Tongue (tissue), 1 donor: ENCODE measurements at regions not wholly inside any gene's neighbourhood (a gene's known extent, or its start where the extent isn't known, plus 50 kb on each side); places are given as distances from the start of the nearest gene placed in this dataset.
A peak's percentile ranks its signal among the peaks of the same experiment; 100 is the strongest.

ENCODE experiments used
- DNase-seq: peaks from one replicate; pipeline ENCODE4 v3.0.0-alpha.2; 2015

DNA sequence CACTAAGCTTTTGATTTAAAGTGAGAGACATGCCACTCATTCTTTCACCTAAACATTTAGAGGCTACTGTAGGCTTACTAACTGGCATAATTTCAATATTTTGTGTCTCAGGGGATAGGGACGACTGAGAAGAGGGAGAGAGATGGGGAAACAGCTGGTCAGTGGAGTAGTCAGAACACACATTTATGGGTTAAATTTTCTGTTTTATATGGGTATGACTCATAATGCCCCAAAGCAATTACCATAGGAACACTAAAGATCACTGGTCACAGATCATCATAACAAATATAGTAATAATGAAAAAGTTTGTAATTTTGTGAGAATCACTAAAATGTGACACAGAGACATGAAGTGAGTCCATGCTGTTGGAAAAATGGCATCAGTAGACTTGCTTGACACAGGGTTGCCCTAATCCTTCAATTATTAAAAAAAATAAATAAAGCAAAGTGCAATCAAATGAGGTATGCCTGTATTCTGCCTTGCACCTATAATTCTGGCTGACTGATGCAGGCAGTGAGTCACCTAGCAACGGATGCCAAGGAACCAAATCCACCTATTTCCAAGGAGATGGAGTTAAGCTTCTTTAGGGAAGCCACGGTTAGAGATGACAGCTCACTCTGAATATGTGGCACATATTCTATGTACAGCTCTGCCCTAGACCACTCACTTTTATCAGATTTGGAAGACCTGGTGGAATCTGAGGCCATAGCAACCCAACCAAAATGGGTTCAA, 166.1 kb downstream of the MARCHF11 start:
- DNase-seq: no peak

DNA sequence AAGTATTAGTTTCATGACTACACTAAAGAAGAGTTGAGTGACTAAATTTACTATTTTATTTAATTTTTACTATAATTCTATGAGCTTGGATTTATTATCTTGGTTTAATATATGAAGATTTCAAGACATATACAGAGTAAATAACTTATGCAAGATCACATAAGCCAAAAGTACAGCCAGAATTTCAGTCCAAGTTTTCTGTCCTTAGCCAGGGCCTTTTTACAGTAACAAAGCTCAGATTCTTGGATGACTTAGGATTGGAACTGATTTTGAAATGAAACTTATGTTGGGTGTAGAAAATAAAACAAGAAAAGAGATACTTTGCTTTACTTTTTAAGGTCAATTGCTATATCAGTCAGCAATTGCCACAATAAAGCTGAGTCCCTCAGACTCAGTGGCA, 170.3 kb downstream of the MARCHF11 start:
- no peak for DNase-seq

DNA sequence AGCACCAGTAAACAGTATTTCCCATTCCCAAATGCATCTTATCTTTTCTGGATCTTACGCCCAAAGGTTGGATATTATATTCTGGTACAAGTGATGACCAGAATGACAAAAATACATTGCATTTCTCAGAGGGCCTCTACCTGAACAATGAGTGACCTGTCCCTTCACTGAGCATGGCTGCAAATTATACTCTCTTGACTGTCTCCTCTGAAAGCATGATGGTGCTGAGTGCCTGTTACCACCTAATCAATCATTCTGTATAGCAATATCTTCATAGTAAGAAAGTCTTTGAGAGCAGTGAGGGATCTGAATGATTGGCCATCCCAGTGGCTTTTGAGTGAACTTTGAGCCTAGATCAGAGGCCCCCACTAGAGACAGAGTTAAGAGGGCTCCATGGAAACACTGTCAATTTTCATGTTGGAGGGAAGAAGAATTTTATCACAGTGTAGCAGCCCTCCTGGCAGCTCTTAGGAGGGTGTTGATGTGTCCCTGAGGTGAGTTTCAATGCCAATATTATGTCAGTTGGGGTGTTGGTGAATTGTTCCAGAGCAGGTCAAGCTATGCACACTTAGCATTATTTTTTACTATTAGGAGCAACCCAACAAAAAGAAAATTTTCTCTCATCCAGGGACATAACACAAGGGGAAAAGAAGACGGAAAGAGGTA, 171.7 kb downstream of the MARCHF11 start:
- no peak for DNase-seq

DNA sequence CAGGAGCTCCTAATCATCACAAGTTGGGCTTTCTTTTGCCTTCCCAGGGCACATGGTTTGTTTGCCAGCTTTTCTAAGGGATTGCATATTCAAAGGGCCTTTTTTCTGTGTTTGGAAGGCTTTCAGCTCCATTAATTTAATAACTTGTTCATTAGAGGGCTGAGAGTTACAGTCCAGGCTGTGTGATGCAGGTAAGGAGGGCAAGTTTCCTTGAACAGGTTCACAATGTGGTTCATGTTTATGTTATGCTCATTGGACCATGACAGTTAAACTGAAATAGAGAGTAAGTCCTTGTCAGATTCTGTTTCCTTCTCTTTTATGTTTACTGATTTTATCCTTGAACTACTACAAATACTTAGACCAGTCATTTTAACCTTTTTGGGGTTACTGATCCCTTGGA, 174.4 kb downstream of the MARCHF11 start:
- no peak for DNase-seq

DNA sequence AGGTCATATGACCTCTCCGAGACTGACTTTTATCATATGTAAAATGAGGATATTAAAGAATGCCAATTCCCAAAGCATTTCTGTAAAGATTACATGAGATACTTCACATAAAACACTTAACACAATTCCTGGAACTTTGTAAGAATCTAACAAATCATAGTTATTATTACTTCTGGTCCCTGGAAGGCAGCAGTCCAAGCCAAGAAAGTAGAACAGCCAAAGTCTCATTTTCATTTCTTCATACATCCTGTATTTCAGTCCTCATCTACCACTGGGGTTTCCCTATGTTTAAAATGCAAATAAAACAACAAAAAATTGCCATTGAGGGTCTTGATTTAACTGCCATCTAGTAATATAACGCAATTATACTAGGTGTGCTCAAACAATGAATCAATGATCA, 179.5 kb downstream of the MARCHF11 start:
- no peak for DNase-seq

- DNase-seq: peak; percentile 33
Observed at GRCh38 chr5:15995341-15996052, 184.1 kb downstream of the MARCHF11 start.

GRCh38 chr5:15993919-15994318, 185.7 kb downstream of the MARCHF11 start:
- DNase-seq: no peak

DNA sequence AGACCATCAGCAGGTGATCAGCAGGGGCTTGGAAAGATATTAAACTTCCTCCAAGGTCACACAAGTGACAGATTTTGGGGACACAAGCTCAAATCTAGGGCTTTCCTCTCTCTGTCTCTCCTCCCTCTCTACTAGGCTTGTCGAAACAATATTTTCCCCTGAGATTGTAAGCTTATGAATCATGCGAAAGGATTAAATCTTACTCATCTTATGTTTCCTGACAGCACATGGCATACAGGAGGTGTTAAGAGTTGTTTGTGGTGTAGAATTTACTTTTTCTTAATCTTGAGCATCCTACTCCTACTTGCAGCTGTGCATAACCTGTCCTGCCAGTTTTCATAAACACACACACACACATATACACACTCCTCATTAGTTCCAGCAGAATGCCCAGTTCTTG, 186.3 kb downstream of the MARCHF11 start:
- no peak for DNase-seq

GRCh38 chr5:15992918-15993317, 186.7 kb downstream of the MARCHF11 start:
- no peak for DNase-seq

DNA sequence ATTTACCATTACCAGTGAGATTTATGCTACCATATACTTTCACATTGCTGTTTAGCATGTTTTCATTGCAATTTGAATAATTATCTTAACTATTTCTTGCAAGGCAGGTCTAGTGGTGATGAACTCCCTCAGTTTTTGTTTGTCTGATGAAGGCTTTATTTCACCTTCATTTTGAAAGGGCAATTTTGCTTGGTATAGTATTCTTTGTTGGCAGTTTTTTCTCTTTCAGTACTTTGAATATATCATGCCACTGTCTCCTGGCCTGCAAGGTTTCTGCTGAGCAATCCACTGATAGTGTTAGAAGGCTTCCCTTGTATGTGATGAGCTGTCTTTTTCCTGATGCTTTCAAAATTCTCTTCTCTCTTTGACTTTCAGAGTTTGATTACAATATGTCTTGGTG, 188.0 kb downstream of the MARCHF11 start:
- DNase-seq: no peak
